ENCODE measurements at regions not wholly inside any gene's neighbourhood (a gene's known extent, or its start where the extent isn't known, plus 50 kb on each side); places are given as distances from the start of the nearest gene placed in this dataset.

DNA sequence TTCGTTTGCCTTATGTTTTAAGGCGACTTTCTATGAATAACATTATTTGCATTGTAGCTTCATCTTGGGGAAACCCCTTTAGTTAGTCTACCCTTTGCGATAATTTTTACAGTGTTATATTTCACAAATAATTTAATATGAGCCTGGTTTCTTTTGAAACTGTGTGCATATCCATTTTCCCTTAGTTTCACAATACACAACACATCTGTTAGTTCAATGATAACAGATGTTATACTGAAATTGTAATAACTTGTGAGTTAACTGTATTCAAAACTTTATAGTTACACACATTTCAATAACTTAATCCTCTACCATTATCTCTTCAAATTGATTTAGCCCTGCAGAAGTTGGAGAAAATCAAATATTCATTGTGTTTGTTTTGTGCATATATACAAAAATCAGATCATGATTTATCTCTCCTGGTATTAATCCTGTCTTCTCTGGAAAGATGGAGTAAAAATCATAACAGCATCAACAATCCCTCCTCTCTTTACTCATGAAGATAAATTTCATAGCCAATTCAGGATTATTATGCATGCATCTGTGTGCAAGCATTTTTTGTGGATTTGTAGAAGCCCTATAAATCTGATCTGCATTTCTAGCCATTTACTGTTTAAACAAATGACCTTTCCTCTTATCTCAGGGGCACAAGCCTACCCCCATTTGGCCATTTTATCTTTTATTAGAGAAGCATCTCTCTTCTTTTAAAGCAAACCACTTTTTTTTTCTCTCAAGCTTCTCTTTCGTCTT is 304.0 kb downstream of the VPS13C start:
- no peak for ATAC-seq
- H3K4me2 ChIP-seq (ENCODE audit: control insufficient read depth, insufficient read depth): no peak overlapping the region
- no peaks in the 10 kb centered on the region for H3K79me2 ChIP-seq (ENCODE audit: control insufficient read depth, insufficient read depth, low read length)
- in situ Hi-C loops (cut with MboI) (no loop called here), intact Hi-C loops (cut with micrococcal nuclease; ENCODE audit: unreplicated experiment) (no loop called here)
- FAIRE-seq: no peak
- no peak overlapping the region for H3K4me3 ChIP-seq
- no peaks in the 10 kb centered on the region; a peak in 1 of 4 replicates for H3K27me3 ChIP-seq (replicated peaks in 1 of 2; ENCODE audit: control insufficient read depth in 2 of 2, insufficient read depth in 2 of 2, low read length in 1 of 2)
- H3K9me3 ChIP-seq (replicated peaks; ENCODE audit: control insufficient read depth, insufficient read depth, low read length): no peaks in the 10 kb centered on the region
- H3K9ac ChIP-seq (ENCODE audit: control insufficient read depth, insufficient read depth, low read length): no peak overlapping the region
- H4K20me1 ChIP-seq (ENCODE audit: control insufficient read depth, insufficient read depth): no peaks in the 10 kb centered on the region
- no peak for TF ChIP-seq ZNF274 (IDR thresholded peaks at IDR 0.05; ENCODE audit: insufficient read depth, insufficient read length)
- no peak for TF ChIP-seq NR2F1 (conservative IDR thresholded peaks at IDR 0.05)
- no peak for TF ChIP-seq BACH1 (IDR thresholded peaks at IDR 0.05; ENCODE audit: borderline replicate concordance)
- no peak for TF ChIP-seq IKZF1 (conservative IDR thresholded peaks at IDR 0.05)
- TF ChIP-seq EGR1 (IDR thresholded peaks at IDR 0.05; ENCODE audit: borderline replicate concordance in 1 of 2, low read depth in 2 of 2, low read length in 2 of 2): no peak
- no peak for TF ChIP-seq EED (IDR thresholded peaks at IDR 0.05; ENCODE audit: low read depth)
- TF ChIP-seq CBX3 (IDR thresholded peaks at IDR 0.05; ENCODE audit: borderline replicate concordance, low read depth): no peak
- no peak for TF ChIP-seq SRF (IDR thresholded peaks at IDR 0.05; ENCODE audit: low read depth in 2 of 2, low read length in 2 of 2)
- TF ChIP-seq MTA3 (IDR thresholded peaks at IDR 0.05; ENCODE audit: borderline replicate concordance, low read length): no peak
- no peak for TF ChIP-seq GATAD2B (conservative IDR thresholded peaks at IDR 0.05; ENCODE audit: low read depth)
- no peak for TF ChIP-seq RB1 (IDR thresholded peaks at IDR 0.05; ENCODE audit: borderline replicate concordance)
- TF ChIP-seq RELA (IDR thresholded peaks at IDR 0.05; ENCODE audit: borderline replicate concordance, partially characterized antibody): no peak
- no peak for TF ChIP-seq TCF3 (IDR thresholded peaks at IDR 0.05; ENCODE audit: borderline replicate concordance, insufficient read depth, low read depth, low read length)
- TF ChIP-seq, protein P1, sequence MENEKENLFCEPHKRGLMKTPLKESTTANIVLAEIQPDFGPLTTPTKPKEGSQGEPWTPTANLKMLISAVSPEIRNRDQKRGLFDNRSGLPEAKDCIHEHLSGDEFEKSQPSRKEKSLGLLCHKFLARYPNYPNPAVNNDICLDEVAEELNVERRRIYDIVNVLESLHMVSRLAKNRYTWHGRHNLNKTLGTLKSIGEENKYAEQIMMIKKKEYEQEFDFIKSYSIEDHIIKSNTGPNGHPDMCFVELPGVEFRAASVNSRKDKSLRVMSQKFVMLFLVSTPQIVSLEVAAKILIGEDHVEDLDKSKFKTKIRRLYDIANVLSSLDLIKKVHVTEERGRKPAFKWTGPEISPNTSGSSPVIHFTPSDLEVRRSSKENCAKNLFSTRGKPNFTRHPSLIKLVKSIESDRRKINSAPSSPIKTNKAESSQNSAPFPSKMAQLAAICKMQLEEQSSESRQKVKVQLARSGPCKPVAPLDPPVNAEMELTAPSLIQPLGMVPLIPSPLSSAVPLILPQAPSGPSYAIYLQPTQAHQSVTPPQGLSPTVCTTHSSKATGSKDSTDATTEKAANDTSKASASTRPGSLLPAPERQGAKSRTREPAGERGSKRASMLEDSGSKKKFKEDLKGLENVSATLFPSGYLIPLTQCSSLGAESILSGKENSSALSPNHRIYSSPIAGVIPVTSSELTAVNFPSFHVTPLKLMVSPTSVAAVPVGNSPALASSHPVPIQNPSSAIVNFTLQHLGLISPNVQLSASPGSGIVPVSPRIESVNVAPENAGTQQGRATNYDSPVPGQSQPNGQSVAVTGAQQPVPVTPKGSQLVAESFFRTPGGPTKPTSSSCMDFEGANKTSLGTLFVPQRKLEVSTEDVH (IDR thresholded peaks at IDR 0.05; ENCODE audit: low read depth, partially characterized antibody): no peak
- TF ChIP-seq TCF7 (IDR thresholded peaks at IDR 0.05; ENCODE audit: borderline replicate concordance): no peak
- TF ChIP-seq STAT1 (conservative IDR thresholded peaks at IDR 0.05): no peak
- TF ChIP-seq, protein P2, sequence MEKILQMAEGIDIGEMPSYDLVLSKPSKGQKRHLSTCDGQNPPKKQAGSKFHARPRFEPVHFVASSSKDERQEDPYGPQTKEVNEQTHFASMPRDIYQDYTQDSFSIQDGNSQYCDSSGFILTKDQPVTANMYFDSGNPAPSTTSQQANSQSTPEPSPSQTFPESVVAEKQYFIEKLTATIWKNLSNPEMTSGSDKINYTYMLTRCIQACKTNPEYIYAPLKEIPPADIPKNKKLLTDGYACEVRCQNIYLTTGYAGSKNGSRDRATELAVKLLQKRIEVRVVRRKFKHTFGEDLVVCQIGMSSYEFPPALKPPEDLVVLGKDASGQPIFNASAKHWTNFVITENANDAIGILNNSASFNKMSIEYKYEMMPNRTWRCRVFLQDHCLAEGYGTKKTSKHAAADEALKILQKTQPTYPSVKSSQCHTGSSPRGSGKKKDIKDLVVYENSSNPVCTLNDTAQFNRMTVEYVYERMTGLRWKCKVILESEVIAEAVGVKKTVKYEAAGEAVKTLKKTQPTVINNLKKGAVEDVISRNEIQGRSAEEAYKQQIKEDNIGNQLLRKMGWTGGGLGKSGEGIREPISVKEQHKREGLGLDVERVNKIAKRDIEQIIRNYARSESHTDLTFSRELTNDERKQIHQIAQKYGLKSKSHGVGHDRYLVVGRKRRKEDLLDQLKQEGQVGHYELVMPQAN (conservative IDR thresholded peaks at IDR 0.05): no peak
- no peak for TF ChIP-seq NR2C2 (IDR thresholded peaks at IDR 0.05; ENCODE audit: borderline replicate concordance, control insufficient read depth, insufficient read length, low read depth)
- TF ChIP-seq NR2C1 (IDR thresholded peaks at IDR 0.05): no peak
- no peak for TF ChIP-seq POLR2A (IDR thresholded peaks at IDR 0.05; ENCODE audit: low read depth, low read length)
- no peak overlapping the region for H2AFZ ChIP-seq (ENCODE audit: control insufficient read depth, low read depth, low read length)
- ChIA-PET POLR2A (no interaction called here), SMC1A (ENCODE audit: uncharacterized antibody, unreplicated experiment) (no interaction called here), CTCF (no interaction called here), RAD21 (ENCODE audit: unreplicated experiment) (no interaction called here)
- H3K4me1 ChIP-seq (ENCODE audit: control insufficient read depth, insufficient read depth, low read length): no peaks in the 10 kb centered on the region
- no TSS peak for BruUV-seq (replicated peaks)
- H3K36me3 ChIP-seq (ENCODE audit: control insufficient read depth in 2 of 2, insufficient read depth in 2 of 2, low read length in 1 of 2): no peaks in the 10 kb centered on the region
- DNase-seq (ENCODE audit: low read depth, low spot score): no peak
- no peak overlapping the region for H3K27ac ChIP-seq (ENCODE audit: control insufficient read depth, insufficient read depth)
- WGBS (ENCODE audit: insufficient coverage, insufficient replicate concordance, low lambda C conversion rate, missing lambda C conversion rate): 34% methylated on average over 4 of the region's 4 CpGs
